Spleen (tissue), 11 donors: ENCODE measurements at regions not wholly inside any gene's neighbourhood (a gene's known extent, or its start where the extent isn't known, plus 50 kb on each side); places are given as distances from the start of the nearest gene placed in this dataset.
"Not testable (repeated sequence)": the region's sequence is repeated elsewhere in the genome, so short reads cannot be mapped to it uniquely, and the experiment has no call there.

Experiments
- DNase-seq: peaks from one replicate; pipeline ENCODE4 v3.0.0-alpha.2; 2020
- H3K27ac ChIP-seq, 8 donors: fragments of 200-600 bp; sonication (generic) in 7 of 8; 1 replicate in 4 of 8; 2 replicates in 4 of 8; pipeline versions ENCODE4 v1.5.0 to v1.8.0; 2016 to 2021; ENCODE audit warnings: inconsistent platforms in 4 of 8, mild to moderate bottlenecking in 4 of 8, moderate library complexity in 1 of 8
- H3K27me3 ChIP-seq, 7 donors: fragments of 200-600 bp; sonication (generic) in 6 of 7; replicated peaks in 1 of 7; 1 replicate in 4 of 7; 2 replicates in 3 of 7; pipeline versions ENCODE4 v1.5.0 to v1.8.0; 2016 to 2021; ENCODE audit warnings: inconsistent platforms in 3 of 7, mild to moderate bottlenecking in 1 of 7
- H3K36me3 ChIP-seq, 6 donors: fragments of 200-600 bp; sonication (generic) in 5 of 6; 1 replicate in 4 of 6; 2 replicates in 2 of 6; pipeline versions ENCODE4 v1.5.0 to v1.8.0; 2016 to 2021; ENCODE audit warnings: inconsistent platforms in 2 of 6
- H3K4me1 ChIP-seq, 6 donors: fragments of 200-600 bp; sonication (generic) in 5 of 6; 1 replicate in 3 of 6; 2 replicates in 3 of 6; pipeline versions ENCODE4 v1.5.0 to v1.8.0; 2016 to 2021; ENCODE audit warnings: inconsistent platforms in 3 of 6
- H3K4me3 ChIP-seq, 8 donors: fragments of 200-600 bp; sonication (generic) in 7 of 8; 1 replicate in 4 of 8; 2 replicates in 4 of 8; pipeline versions ENCODE4 v1.5.0 to v1.8.0; 2016 to 2021; ENCODE audit warnings: inconsistent platforms in 4 of 8, mild to moderate bottlenecking in 4 of 8, moderate library complexity in 2 of 8
- H3K9me3 ChIP-seq, 8 donors: fragments of 200-600 bp; sonication (generic) in 7 of 8; 1 replicate in 4 of 8; 2 replicates in 4 of 8; pipeline versions ENCODE4 v1.5.0 to v1.8.0; 2016 to 2021; ENCODE audit warnings: inconsistent platforms in 4 of 8
- CTCF ChIP-seq, 11 experiments: fragments of 200-600 bp in 7 of 11; fragments of 450-650 bp in 4 of 11; sonication (generic) in 4 of 11; IDR thresholded peaks in 8 of 11; conservative IDR thresholded peaks in 3 of 11; 1 replicate in 7 of 11; 2 replicates in 4 of 11; pipeline versions ENCODE4 v1.4.0 to v1.8.0; 2016 to 2021; ENCODE audit warnings: antibody characterized with exemption in 11 of 11, inconsistent platforms in 4 of 11, mild to moderate bottlenecking in 1 of 11
- POLR2A ChIP-seq, 3 donors: fragments of 450-650 bp; IDR thresholded peaks; one replicate each; pipeline ENCODE4 v1.5.1; 2017; ENCODE audit warnings: antibody characterized with exemption in 3 of 3, mild to moderate bottlenecking in 1 of 3
- POLR2AphosphoS5 ChIP-seq, 3 donors: sonication (generic); formaldehyde crosslinking; IDR thresholded peaks; one replicate each; pipeline ENCODE4 v1.5.1; 2017; ENCODE audit warnings: antibody characterized with exemption in 3 of 3
- WGBS, 5 donors: extraction: QIAGEN DNeasy Blood & Tissue Kit in 3 of 5; methylation state at CpG; one replicate each; pipeline versions ENCODE4 v1.1.5 to v1.1.7; 2013 to 2018; 5-methylcytosine and 5-hydroxymethylcytosine counted together
- intact Hi-C: fragments of 100-400 bp; cut with DNase I; formaldehyde crosslinking; loops from one replicate; pipeline ENCODE4 v1.15.0; 2023; ENCODE audit warnings: low total_unique reads
- donor health status: healthy with polysubstance abuse.
- donor health status: DM: no; HTN: no; CAD: no; lungs with moderate emphysema.
- donor health status: DM: no; HTN: no; CAD: no.
- donor health status: Bipolar disorder and iron deficiency.
- donor health status: healthy.
- donor health status: DM: no; HTN: no; CAD: no.
- donor health status: DM: yes; HTN: yes; CAD: no.

DNA sequence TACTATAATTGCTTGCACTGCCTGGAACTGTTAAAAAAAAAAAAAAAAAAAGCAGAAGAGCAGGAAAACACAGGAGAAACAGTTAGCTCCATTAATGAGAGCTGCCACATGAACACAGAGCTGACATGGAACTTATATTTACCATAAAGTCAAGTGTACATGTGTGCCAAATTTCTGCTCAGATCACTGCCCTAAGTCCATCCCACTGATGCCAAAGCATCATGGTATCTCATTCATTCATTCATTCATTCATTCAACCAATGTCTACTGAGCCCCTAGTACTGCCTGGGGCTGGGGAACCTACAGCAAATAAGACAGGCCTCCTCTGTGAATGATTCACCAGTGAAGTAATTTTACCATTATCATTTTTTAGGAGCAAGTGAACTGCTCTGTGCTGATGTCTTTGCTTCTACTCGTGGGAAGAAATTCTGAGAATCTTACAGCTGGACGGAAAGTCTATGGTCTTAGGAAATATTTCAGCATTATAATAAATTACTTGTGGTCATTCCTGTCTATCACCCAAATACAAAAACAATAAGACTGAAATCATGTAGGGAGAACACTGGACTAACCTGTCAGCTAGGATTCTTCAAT is 58.8 kb upstream of the ABLIM1 start:
- no peaks in the 10 kb centered on the region for H3K36me3 ChIP-seq
- no peak for DNase-seq
- 87 to 98% (median 97%) methylated on average over 2 of the region's 2 CpGs for WGBS, 5 donors
- TF ChIP-seq POLR2A (IDR thresholded peaks at IDR 0.05) (no peak), CTCF (IDR thresholded peaks at IDR 0.05 in 8 of 11, conservative IDR thresholded peaks at IDR 0.05 in 3 of 11) (no peak), POLR2AphosphoS5 (IDR thresholded peaks at IDR 0.05) (no peak)
- no peaks in the 10 kb centered on the region for H3K9me3 ChIP-seq
- no peaks in the 10 kb centered on the region for H3K4me1 ChIP-seq
- intact Hi-C loops: no loop called here
- H3K27ac ChIP-seq: no peak overlapping the region
- H3K4me3 ChIP-seq: no peak overlapping the region
- H3K27me3 ChIP-seq: peaks cover 0 to 20% (median 0%) of the 10 kb centered on the region in 7 donors

DNA sequence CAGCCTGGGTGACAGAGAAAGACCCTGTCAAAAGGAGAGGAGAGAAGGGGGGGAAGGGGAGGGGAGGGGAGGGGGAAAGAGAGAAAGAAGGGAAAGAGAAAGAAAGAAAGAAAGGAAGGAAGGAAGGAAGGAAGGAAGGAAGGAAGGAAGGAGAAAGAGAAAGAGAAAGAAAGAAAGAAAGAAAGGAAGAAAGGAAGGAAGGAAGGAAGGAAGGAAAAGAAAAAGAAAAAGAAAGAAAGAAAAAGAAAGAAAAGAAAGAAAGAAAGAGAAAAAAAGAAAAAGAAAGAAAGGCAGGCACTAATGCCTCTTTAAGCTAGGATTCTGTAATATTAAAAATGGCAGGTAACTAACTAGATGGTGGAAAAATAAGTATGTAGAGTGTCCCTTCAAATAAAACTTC is 59.8 kb upstream of the ABLIM1 start:
- DNase-seq, H3K4me3 ChIP-seq, H3K4me1 ChIP-seq, H3K27ac ChIP-seq, H3K9me3 ChIP-seq, intact Hi-C loops, H3K36me3 ChIP-seq: not testable (repeated sequence)
- peaks cover 0 to 15% (median 0%) of the 10 kb centered on the region in 7 donors for H3K27me3 ChIP-seq

GRCh38 chr10:114718374-114718773 is 60.3 kb upstream of the ABLIM1 start:
- Histone ChIP-seq H3K27ac (no peak overlapping the region), H3K4me1 (no peaks in the 10 kb centered on the region), H3K27me3 (peaks cover 0 to 12% (median 0%) of the 10 kb centered on the region in 7 donors), H3K9me3 (no peaks in the 10 kb centered on the region), H3K4me3 (no peak overlapping the region), H3K36me3 (no peaks in the 10 kb centered on the region)
- intact Hi-C loops: no loop called here
- WGBS, 5 donors: 85 to 94% (median 91%) methylated on average over 3 of the region's 3 CpGs
- no peak for DNase-seq
- TF ChIP-seq POLR2A (IDR thresholded peaks at IDR 0.05) (no peak), CTCF (IDR thresholded peaks at IDR 0.05 in 8 of 11, conservative IDR thresholded peaks at IDR 0.05 in 3 of 11) (no peak), POLR2AphosphoS5 (IDR thresholded peaks at IDR 0.05) (no peak)

DNA sequence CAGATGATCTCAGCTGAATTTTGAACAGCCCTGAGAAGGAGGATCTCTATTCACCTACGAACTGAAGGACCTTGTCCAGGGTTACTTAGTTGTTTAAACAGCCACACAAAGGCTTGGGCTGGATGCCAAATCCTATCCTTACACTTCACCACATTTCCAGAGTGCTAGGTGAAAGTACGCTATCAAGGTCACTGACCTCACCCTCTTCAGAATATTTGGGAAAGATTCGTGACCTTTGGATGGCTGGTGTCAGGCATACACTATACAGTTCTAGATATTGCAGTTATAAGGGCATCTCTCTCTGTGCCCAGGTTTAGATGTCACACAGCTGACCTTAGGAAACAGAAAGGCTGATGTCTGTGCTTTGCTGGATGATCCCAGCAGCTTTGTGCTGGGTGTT is 61.2 kb upstream of the ABLIM1 start:
- Histone ChIP-seq H3K9me3 (no peaks in the 10 kb centered on the region), H3K27me3 (peaks cover 0 to 4% (median 0%) of the 10 kb centered on the region in 7 donors), H3K27ac (no peak overlapping the region), H3K36me3 (no peaks in the 10 kb centered on the region), H3K4me1 (no peaks in the 10 kb centered on the region), H3K4me3 (no peak overlapping the region)
- intact Hi-C loops: no loop called here
- no peak for DNase-seq
- TF ChIP-seq POLR2A (IDR thresholded peaks at IDR 0.05) (no peak), CTCF (IDR thresholded peaks at IDR 0.05 in 8 of 11, conservative IDR thresholded peaks at IDR 0.05 in 3 of 11) (no peak), POLR2AphosphoS5 (IDR thresholded peaks at IDR 0.05) (no peak)
- WGBS, 5 donors: 62 to 75% (median 72%) methylated on average over 3 of the region's 3 CpGs

DNA sequence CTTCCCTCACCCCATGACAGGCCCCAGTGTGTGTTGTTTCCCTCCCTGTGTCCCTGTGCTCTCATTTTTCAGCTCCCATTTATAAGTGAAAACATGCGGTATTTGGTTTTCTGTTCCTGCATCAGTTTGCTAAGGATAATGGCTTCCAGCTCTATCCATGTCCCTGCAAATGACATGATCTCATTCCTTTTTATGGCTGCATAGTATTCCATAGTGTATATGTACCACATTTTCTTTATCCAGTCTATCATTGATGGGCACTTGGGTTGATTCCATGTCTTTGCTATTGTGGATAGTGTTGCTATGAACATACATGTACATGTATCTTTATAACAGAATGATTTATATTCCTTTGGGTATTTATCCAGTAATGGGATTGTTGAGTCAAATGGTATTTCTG is 61.9 kb upstream of the ABLIM1 start:
- H3K4me1 ChIP-seq, H3K4me3 ChIP-seq, H3K27me3 ChIP-seq, H3K9me3 ChIP-seq, H3K36me3 ChIP-seq, DNase-seq, intact Hi-C loops, H3K27ac ChIP-seq: not testable (repeated sequence)
- WGBS, 5 donors: 93 to 97% (median 95%) methylated on average over 1 of the region's 1 CpG
